Activated naive CD4-positive, alpha-beta T cell treated with anti-CD3 and anti-CD28 coated beads, Interleukin-2, amount 50 U/mL, for 16 hours (primary cell): ENCODE measurements at regions not wholly inside any gene's neighbourhood (a gene's known extent, or its start where the extent isn't known, plus 50 kb on each side); places are given as distances from the start of the nearest gene placed in this dataset.
"Not testable (repeated sequence)": the region's sequence is repeated elsewhere in the genome, so short reads cannot be mapped to it uniquely, and the experiment has no call there.

Experiments
- DNase-seq: peaks from one replicate; pipeline ENCODE4 v3.0.0-alpha.2; 2020

DNA sequence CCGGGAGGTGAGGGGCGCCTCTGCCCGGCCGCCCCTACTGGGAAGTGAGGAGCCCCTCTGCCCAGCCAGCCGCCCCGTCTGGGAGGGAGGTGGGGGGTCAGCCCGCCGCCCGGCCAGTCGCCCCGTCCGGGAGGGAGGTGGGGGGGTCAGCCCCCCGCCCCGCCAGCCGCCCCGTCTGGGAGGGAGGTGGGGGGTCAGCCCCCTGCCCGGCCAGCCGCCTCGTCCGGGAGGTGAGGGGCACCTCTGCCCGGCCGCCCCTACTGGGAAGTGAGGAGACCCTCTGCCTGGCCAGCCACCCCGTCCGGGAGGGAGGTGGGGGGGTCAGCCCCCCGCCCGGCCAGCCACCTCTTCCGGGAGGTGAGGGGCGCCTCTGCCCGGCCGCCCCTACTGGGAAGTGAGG lies 528.3 kb downstream of the ZEB2 start:
- DNase-seq = not testable (repeated sequence)

DNA sequence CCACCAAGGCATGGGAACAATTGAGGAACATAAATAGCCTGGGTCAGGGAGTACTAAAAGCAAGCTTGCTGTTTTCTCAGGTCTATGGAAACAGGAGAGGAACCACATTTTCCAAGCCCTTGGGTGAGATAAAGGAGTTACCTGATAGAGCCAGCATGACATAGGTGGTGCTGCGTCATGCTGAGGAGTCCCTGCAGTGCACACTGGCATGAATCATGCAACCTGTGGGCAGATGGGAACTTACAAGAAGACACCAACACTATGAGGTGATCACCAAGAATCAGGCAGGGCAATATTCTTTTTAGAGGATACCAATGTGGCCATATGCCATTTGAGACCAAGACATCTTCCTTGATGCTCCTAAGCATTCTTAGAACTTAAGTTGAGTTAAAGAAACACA lies 531.8 kb downstream of the ZEB2 start:
- DNase-seq = no peak

DNA sequence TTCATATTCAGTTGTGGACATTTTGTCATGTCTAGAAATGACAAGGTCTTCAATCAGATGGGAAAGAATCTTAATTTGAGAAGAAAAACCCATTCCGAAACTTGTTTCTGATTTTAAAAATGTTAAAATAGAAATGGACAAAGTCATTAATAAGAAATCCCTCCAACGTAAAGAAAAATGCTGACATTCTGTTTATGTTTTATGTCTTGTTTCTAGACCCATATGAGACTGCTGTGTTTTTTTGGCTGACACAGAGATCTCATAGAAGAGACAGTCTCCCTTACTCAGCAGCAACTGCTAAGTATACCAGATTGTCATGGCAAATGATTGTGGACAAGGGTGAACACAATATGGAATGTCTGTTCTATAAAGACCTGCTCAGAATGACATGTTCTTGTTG lies 538.5 kb downstream of the ZEB2 start:
- no peak for DNase-seq

DNA sequence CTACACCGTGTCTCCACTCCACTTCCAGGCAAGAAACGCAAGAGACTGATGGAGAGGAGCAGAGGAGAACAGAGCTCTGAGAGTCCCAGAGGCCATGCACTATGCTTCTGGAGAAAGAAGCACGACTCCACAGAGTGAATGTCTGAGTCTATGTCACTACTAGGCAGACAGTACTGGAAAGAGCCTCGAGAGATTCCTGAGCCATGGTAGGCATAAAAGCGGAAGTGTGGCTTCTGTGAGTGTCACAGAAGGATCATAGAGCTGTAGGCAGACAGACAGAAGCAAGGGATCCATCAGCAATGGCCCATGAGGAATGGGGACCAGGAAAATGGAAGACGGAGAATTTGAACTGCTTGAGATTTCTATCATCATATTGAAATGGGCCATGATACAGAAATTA lies 542.6 kb downstream of the ZEB2 start:
- no peak for DNase-seq

DNA sequence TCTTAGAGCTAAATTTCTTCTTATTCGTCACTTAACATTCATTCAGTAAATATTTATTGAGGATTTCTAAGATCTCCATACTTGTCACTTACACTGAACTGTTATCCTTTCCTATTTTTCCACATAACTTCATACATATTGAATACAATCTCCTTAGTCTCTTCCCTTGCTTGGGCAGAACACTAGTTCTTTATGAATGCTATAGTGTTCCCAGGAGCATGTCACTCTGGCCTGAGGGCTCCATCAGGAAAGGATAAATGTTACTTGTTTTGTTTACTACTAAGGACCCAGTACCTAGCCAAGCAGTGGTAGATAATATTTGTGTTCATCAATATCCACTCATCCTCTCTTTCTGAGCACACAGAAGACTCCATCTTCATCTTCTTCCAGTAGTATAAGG lies 544.7 kb downstream of the ZEB2 start:
- DNase-seq = no peak

DNA sequence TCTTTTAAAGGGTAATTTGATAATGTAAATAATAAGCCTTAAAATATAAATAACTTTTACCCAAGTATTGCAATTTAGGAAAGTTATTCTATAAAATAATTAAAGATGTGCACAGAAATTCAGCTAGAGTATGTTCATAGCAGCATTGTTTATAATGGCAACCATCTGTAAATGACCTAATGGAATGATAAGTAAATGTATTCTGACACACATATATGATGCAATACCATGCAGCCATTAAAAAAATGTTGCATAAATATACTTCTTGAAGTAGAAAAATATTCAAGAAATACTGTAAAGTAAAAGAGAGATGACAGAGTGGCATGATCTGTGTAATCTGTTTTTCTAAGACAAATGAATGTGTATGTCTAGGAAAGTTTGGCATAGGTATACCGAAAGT lies 545.7 kb downstream of the ZEB2 start:
- DNase-seq = no peak

DNA sequence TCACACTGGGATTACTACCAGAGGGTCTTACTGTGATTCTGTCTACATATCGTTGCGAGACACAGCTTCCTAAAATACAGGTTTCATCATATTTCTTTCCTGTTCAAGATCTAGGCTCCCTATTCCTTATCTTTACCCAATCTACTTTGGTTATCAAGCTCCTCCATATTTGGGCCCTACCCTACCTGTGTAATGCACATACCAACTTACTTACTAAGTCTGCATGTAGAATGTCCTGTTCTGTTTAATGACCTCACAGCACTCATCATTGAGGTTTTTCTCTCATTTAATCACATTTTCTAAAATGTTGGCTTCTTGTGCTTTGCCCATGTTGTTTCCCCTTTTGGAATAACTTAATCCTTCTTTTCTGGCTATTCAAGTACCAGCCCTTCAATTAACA lies 551.1 kb downstream of the ZEB2 start:
- DNase-seq = no peak

DNA sequence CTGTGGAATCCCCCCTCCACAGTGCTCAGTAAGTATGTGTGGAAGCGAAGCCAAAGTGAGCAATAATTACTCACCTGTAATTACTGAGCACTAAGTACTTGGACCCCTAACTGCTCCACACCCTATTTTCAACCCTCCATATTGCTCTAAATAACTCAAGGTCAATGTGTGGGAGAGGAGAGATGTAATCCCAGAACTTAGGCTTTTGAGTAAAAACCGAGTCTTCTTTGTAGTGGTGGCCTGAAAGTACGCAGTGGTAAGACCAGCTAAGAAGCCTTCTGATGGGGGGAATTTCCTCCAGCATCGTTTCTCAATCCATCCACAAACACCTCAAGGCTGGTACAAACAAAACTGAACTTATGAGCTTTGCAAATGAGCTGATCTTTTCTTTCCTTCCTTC lies 551.6 kb downstream of the ZEB2 start:
- no peak for DNase-seq

DNA sequence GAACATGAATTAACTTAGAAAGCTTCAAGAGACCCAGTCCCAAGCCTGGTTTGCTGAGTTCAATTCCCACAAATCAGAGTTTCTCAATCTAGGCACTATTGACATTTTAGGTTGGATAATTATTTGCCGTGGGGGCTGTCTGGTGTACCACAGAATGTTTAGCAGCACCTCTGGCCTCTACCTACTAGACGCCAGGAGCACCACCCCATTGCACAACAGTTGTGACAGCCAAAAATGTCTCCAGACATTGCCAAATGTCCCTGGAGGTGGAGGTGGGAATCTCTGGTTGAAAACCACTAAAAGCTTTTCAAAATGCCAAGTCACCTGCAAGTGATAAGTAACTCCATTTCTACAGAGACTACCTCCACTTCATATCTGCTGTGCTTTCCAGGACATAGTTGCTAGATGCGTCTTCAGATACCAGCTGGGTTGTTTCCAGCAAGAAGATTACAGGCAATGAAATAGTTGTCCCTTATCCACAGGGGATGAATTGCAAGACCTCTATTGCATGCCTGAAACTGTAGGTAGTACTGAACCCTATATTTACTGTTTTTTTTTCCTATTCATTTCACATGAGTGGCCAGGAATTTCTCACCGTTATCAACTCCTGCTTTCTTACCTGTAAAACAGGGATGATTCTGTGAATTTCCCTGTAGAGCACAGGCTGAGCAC lies 554.3 kb downstream of the ZEB2 start:
- DNase-seq = no peak

DNA sequence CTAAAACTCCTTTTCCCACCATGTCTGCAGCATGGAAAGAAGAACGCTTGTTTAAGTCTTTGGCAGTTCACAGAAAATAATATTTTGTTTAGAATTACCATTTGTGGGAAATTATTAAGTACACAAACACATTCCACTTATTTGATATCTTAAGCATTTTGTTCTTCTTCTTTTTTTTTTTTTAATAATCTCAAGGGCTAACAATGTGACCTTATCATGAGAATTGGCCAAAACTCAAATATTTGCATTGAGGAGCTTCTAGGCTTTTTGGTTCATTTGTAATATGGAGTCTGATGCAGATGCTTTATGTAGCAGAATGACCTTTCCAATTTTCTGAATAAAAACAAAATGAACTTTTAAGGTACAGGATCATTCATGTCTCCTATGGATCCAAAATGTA lies 555.0 kb downstream of the ZEB2 start:
- DNase-seq = no peak

DNA sequence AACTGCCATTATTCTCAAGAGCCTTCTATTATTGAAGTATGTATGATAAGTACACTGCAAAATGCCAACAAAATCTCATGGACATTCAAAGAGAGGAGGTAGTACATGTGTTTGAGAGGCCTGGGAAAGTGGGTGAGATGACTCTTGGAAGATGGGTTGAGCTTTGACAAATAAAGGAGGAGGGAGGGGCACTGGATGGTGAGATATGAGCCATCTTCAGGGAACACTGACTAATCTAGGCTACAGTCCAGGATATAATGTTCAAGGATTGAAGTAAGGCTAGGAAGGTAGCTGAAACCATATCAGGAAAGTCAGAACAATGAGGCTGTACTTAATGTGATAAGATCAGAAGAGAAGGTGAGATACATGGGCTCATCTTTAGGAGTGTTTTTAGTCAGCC lies 559.7 kb downstream of the ZEB2 start:
- DNase-seq = no peak

DNA sequence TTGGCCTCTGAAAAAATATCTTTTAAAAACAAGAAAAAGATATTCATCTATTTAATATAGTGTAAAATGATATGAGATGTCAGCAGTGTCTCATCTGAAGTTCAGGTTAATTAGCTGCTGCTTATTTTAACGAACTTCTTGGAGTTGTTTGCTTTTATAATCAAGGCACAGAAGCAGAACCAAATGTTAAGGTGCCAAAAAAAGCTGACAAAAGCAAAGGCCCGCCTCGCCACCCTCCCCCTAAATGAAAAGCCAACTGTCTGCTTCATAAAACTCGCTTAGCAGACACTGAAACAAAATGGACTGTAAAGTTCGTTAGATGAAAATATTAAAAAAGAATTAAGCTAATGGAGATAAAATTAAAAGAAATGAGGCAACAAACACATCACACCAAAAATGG lies 562.6 kb downstream of the ZEB2 start:
- DNase-seq = no peak

DNA sequence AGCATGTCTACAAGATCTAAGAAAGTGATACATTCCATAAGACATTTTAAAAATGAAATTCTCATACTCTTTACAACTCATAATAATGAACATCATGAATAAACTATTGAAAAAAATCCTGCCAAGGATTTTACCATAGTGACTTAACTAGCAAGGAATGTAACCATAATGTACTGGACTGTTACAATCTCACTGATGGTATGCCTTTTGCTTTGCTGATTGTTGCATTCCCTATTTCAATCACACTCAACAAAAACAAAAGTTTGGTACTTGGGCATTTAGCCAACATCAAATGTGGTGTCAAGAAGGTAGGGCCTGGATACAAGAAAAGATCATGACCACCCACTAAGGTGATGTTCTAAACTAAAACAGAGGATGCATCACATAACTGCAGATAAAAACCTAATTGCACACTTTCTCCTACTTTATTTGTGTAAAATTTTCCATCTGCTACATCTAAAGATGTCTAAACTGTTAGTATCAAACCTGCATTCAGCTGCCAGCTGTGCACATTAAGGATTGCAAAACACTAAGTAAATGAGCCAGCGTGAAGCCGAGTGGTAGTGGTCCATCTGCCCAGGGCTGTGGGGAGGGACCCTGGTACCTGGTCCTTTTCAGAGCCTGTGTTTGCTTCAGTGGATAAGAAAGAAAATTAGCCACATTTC lies 564.4 kb downstream of the ZEB2 start:
- DNase-seq = no peak

DNA sequence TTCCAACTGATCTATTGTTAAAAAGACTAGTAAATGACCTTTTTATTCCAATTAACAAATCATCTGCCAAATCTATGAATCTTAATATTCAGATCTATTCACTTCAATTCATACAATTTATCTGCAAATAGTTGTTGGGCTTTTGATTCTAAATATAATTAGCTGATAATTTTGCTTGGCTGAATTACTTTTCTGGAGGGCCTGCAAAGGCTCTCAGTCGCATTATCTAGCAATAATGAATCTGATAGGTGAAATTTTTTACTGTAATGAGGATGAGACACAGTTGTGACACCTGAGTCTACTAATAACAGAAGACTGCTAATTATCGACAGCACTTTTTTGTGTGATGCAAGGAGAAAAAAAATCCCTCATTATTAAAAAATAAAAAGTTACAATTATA lies 565.1 kb downstream of the ZEB2 start:
- no peak for DNase-seq

DNA sequence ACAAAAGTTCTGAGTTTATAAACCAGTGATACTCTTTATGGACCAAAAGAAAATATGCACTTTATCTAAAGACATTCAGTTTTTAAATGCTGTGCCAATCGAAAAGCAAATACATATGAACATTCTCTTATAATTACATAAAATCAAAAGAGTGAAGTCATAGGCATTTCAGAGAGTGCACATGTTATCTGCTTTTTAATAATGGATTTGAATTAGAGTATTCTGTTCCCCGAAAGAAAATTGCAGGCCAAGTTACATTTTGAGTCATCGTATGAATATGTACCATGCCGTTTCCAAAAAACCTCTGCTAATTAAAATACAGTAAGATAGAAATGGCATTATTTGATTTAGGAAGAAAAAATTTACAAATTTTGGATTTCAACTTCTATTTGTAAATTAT lies 565.7 kb downstream of the ZEB2 start:
- DNase-seq = no peak

DNA sequence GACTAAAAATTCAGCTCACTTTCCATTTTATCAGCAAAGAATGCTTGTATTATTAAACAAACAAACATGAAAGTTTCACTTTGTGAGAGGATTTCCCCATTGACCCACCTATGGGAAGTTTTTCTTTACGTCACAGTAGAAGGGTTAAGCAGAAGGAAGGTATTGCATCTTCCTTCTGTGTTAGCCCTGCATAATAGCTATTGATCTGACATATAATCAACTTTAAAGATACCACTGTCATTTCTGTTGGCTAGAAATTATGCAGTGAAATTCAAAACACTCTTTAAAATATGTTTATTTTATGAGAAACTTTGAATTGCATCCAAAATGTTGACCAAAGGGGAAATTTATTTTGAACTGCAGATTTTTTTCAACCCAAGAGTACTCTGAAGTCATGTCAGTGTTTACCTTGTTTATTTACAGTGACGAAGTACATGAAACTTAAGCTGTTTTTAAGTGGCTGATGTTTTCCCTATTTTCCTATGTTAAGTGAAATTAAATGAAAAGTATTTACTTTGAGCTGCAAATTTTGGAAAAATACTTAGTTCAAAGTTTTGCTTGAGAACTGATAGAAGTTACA lies 566.4 kb downstream of the ZEB2 start:
- DNase-seq = no peak

DNA sequence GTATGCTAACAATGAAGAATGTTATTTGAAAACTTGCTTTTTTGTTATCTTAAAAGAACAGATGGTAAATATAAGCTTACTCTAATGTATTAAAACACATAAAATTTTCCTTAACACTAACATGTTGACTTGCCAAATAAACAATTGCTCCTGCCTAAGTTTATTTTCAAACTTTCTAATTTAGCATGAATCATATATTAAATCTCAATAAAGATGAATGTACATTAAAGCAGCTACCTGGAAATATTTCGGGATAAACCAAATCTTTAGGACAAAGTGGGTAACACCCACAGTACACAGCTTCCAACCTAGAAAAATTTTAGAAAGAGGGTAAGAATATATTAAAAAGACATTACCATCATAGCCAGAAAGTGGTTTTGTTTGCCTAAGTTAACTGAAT lies 567.4 kb downstream of the ZEB2 start:
- DNase-seq = no peak

DNA sequence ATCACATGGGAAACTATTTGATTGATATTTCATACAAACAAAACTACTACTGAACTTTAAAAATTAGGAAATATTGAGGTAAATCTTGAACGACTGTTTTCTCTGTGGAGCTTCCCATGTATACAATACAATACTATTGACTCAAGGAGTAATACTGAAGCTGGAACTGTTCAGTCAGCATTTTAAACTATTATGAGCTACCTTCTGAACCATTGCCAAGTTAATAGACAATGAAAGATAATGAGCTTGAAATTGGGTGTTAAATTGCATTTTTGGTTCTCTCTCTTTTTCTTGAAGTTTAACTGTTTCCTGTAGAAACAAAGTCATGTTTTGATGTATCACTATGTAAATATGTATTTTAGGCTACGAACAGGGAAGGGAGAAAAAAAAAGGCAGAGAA lies 569.2 kb downstream of the ZEB2 start:
- DNase-seq = no peak

DNA sequence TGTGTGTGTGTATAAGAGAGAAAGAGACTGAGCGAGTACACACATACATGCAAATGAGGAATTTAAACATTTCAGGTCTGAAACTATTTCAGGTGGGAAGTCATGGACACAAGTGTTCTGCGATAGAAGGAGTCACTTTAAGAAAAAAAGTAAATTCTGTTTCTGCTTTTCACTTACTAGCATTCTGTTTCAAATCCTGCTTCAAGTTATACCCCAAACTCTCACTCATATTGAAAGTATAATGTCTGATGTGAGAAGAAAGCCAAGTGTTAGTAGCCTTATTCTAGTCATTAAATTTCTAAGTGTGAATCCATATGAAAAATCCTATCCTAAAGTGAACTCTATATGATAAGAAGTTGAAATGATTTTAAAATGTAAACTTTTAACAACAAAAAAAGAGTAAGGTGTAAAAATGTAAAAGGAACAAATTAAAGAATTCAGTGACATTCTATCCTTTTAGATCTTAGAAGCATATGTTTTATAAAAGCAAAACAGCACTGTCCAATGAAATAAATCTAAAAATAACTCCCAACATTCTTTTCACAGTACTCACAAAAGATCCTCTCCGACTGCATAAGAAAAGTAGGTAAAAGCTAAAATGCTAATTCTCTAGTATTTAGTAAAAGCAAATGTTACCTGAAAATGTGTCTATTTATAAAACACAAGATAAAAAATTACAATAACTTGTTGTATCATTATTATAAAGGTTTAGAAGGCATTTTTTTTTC lies 570.6 kb downstream of the ZEB2 start:
- DNase-seq = no peak

DNA sequence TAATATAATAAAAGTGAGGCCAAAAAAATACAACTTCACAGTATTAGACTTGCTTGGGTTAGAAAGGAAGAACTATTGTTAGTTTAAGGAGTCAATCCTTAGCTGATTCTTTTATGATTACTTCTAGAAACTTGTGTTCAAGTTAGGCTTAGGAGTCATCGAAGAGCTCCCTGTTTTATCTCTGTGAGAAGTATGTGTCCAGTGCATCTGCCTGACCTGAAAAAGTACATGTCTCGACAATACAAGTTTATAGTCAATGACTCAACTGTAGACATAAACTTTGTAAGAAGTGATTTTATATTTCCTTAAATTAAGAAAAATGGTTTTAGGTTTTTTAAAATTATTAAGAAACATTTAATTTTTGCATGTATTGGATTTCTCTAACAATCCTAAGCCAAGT lies 571.2 kb downstream of the ZEB2 start:
- no peak for DNase-seq

DNA sequence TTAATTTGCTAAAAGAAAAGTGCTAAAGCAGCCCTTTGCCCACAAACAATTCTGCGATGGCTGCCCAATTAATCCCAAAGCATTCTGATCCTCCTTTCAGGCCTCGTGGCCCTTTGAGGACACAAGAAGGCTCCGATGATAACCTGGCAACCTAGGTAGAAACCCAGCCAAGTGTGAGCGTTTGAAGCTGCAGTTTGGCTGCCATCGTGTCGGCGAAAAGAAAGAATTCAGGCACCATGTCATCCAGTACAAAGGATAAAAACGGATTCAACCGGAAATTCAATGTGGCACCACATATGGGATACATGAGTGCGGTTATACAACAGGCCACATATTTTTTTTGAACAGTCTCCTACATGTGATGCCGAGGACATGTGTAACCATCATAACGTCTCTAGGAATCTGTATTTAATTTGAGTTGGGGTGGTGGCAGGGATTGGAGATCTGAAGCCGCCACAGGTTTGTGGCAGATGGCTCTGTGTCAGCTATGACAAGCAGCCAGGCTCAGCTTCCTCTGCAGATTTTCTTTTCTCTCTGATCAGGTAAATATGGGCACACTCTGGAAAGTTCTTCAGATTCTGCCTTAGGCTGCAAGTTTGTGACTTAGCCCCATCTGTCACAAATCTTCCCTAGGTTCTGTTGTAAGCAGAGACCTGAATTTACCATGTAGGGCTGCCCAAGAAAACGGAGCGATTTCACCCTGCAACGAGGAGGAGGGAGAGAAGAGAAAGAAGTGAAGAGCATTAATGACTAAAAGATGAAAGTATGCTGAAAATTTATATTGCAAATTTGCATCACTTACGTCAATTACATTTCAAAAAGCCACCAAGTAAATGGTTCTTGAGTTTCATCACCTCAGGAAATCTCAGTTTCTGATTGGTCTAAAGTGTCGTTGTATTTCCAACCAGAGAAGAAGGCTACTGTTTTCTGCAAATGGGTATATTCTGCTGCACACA lies 573.2 kb downstream of the ZEB2 start:
- no peak for DNase-seq

DNA sequence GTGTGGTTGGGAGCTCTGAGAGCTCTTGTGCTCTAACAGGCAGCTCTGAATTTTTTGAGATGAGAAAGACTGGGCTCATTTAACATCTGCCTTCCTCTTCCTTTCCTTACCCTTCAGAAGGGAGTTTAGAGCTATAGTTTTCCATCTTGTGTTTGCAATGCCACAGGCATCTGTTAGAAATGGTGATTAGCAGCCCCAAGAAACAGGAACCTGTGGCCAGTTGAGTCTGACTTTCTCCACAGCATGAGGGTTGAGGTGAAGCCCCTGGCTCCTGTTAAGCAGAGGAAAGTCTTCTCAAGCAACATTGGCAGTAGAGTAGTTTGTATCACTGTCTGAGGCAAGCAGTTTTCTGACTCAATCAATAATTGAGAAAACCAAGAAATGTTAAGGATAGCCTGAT lies 577.4 kb downstream of the ZEB2 start:
- no peak for DNase-seq

DNA sequence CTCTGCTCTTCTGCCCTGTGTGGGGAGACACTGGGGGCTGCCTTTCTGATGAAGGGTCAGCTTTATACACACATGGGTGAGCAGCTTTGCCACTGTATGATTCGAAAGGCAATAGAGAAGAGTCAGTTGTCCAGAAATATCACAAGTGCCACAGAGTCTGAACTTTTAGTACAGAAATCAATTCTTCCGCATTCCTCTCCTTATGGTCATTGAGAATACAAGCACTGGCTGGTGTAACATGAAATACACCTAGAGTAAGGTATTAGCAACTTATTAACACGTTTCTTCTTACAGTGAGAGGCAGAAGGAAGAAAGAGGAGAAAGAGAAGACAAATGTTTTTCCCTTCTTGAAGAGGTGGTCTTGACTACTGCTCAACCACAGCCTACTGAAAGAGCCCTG lies 579.2 kb downstream of the ZEB2 start:
- no peak for DNase-seq
